NCI-H345 treated with DMSO at 0.1 percent for 48 hours (cell line): ENCODE measurements at regions not wholly inside any gene's neighbourhood (a gene's known extent, or its start where the extent isn't known, plus 50 kb on each side); places are given as distances from the start of the nearest gene placed in this dataset.

ENCODE experiments used
- DNase-seq: peaks from one replicate; lab custom pipeline; 2025; ENCODE audit not compliant: unreplicated experiment; lab: John Stamatoyannopoulos, UW

DNA sequence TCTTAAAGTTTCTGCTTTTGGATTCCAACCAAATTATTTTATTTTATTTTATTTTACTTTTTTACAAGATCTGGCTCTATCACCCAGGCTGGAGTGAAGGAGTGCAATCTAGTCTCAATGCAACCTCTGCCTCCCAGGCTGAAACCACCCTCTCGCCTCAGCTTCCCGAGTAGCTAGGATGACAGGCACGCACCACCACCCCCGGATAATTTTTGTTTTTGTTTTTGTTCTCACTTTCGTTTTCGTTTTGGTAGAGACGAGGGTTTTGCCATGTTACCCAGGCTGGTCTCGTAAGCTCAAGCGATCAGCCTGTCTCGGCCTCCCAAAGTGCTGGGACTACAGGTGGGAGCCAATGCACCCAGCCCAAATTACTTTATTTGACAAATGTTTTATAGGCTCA lies 219.8 kb downstream of the ETS1 start:
- no peak for DNase-seq

DNA sequence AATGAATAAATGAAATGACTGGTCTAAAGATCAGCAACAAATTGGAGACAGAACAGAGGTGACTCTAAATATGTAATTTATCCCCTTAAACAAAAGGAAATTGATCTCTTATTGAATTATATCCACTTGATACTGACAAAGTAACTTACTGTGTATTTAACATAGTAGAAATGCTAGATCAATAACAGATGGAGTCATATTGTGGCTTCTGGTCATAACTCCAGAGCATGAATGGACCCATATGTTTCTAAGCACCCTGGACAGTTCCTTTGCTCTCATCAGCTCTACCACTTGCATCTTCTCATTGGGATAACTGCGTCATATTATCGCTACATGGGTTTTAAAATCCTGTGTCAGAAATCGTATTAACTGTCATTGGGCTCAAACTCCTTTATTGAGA lies 222.3 kb downstream of the ETS1 start:
- no peak for DNase-seq

DNA sequence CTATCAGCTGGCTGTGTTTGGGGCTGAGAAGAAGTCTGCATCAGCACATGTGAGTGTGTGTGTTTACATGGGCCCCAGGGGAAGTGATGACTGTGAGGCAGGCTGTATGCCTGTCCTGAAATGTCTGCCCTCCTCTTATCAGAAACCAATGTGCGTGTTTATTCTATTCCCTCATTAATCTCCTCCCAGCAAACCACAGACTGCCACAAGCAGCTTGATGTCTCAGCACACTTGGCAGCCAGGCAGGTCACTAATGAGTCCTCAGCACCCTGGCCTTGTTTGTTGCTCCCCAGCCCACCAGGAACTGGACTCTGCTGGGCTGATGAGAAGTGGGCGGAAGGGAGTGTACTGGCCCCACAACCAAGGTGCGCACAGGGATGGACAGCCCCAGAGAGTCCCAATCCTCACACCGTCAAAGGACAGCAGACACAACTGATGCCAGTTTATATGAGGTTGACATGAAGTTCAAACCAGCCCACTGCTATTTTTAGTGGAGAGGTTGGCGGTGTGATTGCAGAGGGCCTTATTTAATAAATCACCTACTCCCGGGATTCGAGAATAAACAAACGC lies 225.8 kb downstream of the ETS1 start:
- no peak for DNase-seq

DNA sequence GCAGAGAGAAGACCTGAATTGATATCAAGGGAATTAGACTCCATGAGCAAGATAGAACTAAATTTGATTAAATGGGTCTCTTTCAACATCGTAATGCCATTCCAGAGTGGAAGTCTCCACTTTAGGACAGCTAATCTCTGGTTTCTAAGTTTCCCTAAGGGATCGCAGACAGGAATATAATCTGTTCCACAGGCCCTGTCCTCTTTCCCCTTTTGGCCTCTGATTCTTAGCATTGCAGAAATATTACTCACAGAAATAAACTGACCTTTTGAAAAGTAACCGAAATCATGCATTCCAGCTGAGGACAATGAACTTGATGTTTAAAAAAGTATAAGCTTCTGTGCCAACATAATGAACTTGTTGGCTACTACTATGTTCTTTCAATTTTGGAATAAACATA lies 227.8 kb downstream of the ETS1 start:
- no peak for DNase-seq

DNA sequence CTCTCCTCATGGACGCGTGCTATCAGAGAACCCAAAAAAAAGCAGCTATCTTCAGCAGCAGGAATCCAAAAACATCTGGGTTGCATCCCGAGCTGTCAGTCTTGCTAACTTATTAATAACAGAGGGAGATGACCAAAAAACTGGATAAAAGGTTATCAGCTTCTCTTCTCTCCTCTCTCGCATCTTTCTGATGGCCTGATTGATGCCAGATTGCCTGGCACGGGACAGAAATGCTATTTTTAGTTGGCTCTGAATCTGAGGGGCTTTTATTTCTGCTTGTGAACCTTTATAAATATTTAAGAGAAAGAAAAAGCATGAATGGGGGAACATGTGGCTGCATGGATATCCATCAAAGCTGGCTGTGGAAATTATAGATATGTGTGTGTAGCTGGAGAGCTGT lies 230.3 kb downstream of the ETS1 start:
- DNase-seq: no peak

DNA sequence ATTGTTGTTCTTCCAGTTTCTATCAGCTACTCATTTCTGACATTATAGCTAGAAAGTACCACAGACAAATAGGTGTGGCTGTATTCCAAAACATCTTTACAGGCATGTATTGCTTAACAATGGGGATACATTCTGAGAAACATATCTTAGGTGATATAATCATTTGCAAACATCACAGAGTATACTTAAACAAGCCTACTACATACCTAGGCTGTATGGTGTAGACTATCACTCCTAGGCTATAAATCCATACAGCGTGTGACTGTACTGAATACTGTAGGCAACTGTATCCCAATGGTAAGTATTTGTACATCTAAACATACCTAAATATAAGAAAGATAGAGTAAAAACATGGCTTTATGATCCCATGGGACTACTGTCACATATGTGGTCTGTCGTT lies 231.8 kb downstream of the ETS1 start:
- DNase-seq: no peak

DNA sequence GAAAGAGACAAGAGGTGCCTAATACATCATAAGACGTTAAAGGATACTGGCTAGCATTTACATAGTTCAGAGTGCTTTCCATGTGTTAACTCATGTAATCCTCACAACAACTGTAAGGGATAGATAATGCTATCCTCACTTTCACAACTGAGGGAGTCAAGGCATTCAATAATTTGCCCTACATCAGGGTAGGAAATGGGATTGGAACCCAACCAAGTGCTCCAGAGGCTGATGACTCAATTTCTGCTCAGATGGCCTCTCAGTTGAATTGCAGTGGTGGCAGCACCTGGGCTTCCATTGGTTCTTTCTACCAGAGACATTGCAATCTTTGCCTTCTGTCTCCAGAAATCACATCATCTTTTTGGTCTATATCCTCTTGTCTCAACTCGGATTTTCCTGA lies 232.9 kb downstream of the ETS1 start:
- no peak for DNase-seq

DNA sequence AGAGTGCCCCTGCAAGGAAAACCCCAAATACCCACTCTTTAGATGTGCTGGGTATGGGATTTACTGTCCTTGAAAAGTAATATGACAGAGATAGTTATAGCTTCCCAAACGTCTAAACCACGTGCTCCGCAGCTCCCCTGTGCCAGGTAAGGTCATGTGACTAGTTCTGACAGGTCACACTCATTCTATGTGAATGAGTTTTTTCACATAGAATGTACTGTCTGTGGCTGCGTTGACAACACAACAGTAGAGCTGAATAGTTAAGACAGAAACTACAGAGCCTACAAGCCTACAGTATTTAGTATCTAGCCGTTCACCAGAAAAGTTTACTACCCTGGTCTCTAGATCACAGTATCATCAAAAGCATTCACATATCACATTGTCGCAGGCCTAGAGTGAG lies 236.2 kb downstream of the ETS1 start:
- no peak for DNase-seq

DNA sequence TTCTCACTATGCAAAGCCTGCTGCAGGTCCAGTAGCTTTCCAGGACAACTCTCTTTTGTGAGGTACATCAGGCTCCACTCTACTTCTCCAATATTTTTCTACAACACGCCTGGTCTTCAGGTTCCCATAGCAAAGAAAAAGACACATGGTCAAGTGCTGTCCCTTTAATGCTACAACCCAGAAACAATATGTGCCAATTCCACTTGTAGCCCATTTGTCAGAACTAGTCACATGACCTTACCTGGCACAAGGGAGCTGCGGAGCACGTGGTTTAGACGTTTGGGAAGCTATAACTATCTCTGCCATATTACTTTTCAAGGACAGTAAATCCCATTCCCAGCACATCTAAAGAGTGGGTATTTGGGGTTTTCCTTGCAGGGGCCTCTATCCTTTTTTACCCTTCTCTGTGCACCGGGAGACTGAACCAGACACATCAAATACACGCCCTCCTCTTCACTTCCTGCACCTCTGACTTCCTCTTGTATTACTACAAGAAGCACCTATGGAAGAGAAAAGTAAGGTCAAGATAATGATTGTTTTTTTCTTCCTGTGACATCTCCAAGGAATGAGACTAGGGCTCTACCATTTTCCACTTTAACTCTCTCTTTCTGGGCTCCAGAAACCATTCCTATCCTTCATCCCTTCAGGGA lies 237.6 kb downstream of the ETS1 start:
- DNase-seq: no peak

DNA sequence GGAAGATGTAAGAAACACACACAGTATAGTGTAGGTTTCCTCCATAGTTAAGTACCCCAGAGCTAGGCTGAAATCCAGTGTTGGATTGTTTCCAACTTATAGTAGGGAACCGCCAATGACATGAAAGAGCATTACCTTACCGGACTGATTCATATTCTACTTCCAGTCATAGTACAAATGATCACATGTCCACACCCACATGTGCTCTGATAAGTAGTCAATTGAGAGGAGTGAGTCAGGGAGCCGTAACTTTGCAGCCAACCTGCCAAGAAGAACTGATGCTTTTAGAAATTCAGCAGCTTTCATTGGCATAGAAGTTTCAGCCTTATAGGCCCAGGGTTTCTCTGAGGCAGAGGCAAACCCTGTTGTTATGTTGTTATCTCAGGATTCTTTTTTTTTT lies 240.6 kb downstream of the ETS1 start:
- DNase-seq: no peak

DNA sequence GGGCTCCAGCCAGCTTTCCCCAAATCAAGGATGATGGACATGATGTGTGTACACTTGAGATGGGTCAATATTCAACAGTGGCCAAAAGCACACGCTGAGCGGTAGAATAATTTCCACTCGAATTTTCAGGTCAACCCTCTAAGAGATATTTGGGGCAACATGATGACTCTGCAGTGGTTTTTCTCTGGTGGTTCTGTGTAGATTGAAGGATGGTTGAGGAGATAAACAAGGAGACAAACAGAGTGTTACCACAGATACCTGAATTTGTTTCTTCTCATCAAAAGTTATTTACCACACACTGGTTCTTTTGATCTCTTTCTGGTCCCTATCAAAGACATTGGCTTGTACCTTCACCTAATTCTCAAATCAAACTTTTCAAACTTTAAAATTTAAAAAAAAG lies 242.0 kb downstream of the ETS1 start:
- DNase-seq: no peak

DNA sequence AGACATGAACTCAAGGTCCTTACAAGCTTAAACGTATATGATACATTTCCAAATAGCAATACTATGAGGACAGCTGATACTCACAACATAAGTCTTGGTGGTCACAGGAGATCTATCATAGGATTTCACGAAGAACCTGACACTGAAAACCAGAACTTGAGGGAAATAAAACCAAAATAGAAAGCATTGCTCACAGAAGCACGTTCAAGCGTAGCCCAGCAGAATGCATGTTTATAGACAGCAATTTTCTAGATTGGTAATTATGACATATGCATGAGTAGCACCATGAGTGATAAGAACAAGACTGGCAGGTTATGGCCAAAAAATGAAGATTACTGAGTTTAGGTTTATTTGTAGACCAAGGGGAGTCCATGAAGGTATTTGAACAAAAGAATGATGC lies 243.5 kb downstream of the ETS1 start:
- no peak for DNase-seq

DNA sequence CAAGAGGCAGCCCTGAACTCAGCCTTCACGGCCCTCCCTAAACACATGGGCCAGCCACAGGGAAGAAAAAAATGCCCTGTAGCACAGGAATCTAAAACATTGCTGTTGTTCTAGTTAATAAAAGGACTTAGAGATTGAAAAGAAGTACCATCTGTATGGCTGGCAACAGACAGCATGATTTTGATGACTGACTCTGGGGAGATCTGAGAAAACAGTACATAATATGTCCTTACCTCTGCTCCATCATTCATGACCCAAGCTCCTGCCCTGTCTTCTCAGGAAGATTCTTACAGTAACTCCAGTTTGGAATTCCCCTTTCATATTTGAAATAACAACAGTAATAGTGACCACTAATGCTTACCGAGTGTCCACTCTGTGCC lies 244.2 kb downstream of the ETS1 start:
- DNase-seq: no peak

DNA sequence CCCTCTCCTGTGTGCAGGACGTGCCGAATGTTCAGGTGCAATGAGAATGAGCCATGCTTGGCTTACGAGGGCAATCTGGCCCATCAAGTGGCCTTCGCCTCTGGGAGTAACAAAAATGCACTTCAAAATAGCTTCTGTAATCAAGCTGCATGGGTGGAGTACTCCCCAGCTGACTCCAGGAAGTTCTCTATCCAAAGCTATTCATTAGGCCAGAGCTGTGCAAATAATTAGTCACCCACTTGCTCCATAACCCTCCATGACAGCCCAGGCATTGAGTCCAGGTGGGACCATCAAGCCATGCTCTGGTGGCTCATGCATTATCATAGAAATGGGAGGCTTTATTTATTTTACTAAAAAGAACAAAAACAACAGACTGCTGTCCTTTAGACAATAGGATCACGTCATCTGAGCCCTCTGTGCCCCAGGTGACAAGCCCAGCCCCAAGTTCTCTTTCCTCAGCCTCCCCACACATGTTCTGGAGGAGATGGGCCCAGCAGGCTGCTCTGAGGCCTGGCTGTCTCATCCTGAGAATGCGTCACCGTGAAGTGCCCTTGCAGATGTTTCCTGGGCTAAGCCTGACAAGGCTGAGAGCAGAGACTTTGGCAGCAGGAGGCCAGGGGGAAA lies 244.7 kb downstream of the ETS1 start:
- peak; percentile 97 for DNase-seq

DNA sequence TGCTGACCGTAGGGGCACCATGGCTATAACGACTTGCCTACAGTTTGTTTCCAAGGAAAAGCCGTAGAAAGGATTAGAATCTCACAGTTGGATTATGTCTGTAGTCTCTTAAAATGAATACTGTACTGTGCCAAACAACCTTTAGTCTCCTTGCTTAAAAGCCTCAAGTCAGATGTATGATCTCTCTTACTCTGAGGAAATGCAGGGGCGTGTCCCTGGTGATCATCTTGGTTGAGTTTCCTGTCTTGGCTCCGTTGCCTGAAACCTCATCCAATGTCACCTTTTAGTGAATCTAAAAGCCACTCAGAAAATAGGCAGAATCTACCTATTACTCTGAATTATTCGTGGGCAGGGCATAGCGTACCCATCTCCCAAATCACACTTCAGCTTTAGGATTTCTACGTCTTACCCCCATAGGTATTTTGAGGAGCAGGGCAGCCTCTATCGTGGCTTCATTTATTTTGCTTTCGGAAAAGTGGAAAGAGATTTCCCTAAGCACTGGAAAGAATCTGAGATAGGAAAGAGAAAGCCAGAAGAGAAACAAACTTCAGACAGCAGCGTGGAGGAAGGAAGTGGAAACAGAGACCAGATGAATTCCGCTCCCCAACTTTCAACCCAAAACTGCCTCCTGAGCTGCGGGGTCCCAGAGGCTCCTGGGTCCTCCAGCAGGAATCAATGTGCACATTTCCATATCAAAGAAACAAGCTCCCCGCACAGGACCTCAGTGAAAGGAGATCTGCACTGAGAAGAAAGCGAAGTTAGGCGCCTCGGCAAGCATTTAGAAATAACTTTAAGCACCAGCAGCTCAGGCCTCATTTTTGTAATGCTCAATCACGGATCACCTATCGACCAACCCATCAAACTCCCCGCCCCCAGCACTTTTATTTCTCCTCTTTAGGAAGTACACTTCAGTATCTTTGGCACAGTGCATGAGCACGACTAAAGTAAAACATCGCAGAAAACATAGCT lies 245.8 kb downstream of the ETS1 start:
- no peak for DNase-seq

DNA sequence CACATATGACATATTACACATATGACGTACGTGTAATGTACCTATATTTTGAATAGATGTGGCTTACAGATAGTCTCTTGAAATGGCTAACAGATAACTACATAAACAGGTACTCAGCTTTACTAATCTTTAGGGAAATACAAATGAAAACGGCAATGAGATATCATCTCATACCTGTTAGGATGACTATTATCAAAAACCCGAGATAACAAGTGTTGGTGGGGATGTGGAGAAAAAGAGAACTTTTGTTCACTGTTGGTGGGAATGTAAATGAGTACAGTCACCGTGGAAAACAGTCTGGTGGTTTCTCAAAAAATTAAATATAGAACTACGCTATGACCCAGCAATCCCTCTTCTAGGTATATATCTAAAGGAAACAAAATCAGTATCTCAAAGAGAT lies 247.6 kb downstream of the ETS1 start:
- DNase-seq: no peak

DNA sequence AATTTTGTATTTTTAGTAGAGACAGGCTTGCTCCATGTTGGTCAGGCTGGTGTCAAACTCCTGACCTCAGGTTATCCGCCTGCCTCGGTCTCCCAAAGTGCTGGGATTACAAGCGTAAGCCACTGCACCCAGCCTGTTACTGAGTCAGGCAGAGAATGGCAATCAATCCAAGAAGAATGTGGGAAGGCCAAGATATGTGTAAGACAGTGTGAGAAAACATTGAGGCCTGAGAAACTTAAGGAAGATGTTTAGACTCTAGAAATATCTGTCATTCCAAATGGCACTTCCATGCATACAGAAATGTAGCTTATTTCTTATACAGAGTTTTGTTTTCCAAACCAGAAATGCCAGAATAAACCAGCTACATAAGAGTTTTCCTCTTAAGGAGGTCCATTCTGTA lies 248.5 kb downstream of the ETS1 start:
- DNase-seq: no peak

DNA sequence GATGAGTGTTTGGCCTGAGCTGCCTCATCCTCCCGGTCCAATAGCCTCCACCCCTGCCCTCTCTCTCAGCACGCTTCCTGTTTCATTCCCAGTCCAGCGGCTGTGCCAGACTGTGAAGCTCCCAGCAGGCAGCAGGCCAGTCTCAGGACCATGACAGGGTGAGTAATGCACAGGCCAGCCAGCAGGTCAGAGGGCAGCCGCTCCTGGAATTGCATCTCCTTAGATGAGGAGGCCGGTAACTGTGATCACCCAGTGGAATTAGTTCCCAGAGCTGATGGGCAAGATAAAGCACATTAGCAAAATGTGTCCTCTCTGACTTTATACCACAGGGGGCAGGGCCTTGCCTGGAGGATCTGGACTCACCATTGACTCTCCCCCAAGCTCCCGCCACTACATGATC lies 251.2 kb downstream of the ETS1 start:
- no peak for DNase-seq

DNA sequence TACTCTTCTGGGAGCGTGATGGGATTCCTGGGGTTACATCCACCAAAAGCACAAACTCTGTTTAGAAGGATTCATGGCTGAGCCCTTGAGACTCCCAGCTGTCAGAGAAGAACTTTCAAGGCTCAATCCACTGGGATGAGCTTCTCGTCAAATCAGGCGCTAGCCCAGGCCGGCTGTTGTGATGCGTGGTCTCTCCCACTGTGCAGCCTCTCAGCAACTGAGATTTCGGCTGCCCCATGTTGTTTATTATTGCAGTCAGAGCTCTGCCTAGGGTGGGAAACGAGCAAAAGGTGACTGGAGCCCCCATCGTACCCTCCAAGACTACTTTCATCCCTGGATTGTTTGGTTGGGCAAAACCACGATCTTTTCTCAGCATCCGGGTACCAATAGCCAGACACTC lies 251.6 kb downstream of the ETS1 start:
- DNase-seq: no peak

DNA sequence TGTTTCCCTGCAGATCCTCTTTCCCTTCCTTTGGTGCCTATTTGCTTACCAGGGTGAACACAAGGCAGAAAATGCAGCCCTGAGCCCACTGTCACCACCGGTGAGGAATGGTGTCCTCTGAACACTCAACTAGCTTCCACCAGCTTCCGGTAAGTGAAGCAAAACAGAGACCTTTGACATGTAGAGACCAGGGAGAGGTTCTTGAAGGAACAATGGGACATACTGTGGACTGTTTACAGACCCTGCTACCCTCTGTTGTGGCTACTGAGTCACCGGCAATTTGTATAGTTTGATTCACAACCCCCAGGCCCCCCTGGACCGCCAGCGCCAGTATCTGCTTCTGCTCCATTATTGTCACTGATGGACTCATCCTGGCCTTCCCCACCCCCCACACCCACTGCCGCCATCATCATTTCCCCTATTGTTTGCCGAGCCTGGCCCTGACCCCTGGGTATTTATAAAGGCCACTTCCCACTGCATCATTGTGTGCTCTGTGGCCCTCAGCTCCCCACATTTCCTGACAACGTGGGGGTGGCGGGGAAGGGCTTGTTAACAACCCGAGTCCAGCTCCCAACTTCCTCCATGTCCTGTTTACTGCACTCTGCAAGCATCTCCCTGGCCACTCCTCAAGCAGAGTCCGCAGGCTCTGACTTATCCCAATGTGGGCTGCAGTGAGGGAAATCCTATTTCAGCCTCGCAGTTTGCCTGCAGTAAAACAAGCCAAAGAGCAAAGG lies 252.9 kb downstream of the ETS1 start:
- no peak for DNase-seq

DNA sequence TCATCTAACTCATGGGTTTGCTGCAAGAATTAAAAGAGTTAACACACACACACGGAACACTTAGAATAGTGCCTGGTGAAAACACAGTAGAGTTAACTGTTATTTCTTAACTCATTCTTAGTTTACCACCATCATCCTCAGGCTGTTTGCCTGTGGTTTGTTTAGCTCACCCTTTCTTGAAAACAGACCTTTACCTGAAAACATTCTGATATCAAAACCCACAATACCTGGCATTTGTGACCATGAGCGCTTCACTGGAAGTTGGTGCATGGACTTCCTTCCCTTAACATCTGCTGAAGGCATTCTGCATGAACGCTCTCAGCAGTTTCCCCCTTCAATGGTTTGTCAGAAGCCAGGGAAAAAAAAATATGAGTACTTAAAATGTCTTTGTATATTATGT lies 256.0 kb downstream of the ETS1 start:
- DNase-seq: no peak
